Cardiac fibroblast (primary cell): ENCODE measurements at regions not wholly inside any gene's neighbourhood (a gene's known extent, or its start where the extent isn't known, plus 50 kb on each side); places are given as distances from the start of the nearest gene placed in this dataset.
A peak's percentile ranks its signal among the peaks of the same experiment; 100 is the strongest.

Source experiments
- DNase-seq, 2 donors: peaks; one replicate each; pipeline versions ENCODE4 v3.0.0 to v3.0.0-alpha.2; 2010; ENCODE audit warnings: low read depth in 2 of 2
- H3K4me3 ChIP-seq, 2 donors: replicated peaks in 1 of 2; 1 replicate in 1 of 2; 2 replicates in 1 of 2; pipeline ENCODE4 v1.5.1; 2011; ENCODE audit warnings: low read depth in 2 of 2, low read length in 2 of 2, mild to moderate bottlenecking in 2 of 2, moderate library complexity in 1 of 2
- TF ChIP-seq, protein P1 (sequence below): IDR thresholded peaks from one replicate; pipeline ENCODE4 v1.5.1; 2011; ENCODE audit warnings: low read depth, mild to moderate bottlenecking, low read length, inconsistent platforms

DNA sequence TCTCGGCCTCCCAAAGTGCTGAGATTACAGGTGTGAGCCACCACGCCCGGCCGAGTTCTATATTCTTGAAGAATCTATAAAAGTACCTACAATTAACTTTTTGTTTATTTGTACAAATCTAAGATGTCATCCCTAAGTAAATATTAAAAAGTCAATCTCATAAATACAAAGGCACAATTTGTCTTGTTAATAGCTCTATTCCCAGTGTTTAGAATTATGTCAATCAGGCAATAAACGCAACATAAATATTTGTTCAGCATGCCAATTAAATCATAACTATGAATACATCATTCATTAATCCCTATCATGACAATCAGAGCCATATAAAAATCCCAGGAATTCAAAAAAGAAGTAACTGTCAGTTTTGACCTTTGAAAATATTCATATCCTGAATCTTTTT lies 68.9 kb upstream of the CDH18 start:
- TF ChIP-seq, protein P1, sequence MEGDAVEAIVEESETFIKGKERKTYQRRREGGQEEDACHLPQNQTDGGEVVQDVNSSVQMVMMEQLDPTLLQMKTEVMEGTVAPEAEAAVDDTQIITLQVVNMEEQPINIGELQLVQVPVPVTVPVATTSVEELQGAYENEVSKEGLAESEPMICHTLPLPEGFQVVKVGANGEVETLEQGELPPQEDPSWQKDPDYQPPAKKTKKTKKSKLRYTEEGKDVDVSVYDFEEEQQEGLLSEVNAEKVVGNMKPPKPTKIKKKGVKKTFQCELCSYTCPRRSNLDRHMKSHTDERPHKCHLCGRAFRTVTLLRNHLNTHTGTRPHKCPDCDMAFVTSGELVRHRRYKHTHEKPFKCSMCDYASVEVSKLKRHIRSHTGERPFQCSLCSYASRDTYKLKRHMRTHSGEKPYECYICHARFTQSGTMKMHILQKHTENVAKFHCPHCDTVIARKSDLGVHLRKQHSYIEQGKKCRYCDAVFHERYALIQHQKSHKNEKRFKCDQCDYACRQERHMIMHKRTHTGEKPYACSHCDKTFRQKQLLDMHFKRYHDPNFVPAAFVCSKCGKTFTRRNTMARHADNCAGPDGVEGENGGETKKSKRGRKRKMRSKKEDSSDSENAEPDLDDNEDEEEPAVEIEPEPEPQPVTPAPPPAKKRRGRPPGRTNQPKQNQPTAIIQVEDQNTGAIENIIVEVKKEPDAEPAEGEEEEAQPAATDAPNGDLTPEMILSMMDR, result no peak
- H3K4me3 ChIP-seq, result no peak overlapping the region
- no peak for DNase-seq

DNA sequence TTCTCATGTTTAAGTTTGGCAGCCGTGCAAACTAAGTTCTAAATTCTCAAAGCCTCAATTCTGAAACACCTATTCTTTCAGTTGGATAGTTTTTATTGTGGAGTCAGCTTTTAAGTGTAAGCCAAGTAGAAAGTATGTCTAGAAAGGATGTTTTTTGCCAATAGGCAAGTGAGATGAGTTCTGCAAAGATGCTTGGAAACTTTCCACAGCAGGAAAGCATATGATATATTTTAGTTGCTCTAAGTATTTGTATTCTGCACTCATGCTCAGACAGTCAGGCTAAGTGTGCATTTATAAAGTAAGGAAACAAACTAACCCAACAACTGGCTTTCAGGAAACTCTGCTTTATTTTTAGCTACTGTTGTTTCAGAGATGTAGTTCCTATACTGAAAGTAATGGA lies 67.3 kb upstream of the CDH18 start:
- TF ChIP-seq, protein P1, result no peak
- H3K4me3 ChIP-seq, result no peak overlapping the region
- no peak for DNase-seq

DNA sequence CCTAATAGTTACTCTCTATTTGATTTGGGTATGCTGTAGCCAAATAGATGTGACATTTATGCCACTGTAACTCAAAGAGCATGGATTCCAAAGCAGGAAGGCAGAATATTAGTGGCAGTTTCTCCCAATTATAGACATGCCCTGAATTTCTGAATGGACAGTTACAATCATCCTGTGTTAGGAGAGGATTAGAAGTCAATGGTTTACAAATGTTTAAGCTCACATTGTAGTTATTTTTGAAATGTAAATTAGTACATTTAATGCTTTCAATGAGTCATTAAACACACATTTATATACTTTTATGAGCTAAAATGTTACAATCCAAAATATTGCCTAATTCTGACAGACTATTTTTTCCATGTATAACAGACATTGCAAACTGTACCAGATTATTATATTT lies 62.3 kb upstream of the CDH18 start:
- no peak overlapping the region for H3K4me3 ChIP-seq
- TF ChIP-seq, protein P1, result no peak
- no peak for DNase-seq

DNA sequence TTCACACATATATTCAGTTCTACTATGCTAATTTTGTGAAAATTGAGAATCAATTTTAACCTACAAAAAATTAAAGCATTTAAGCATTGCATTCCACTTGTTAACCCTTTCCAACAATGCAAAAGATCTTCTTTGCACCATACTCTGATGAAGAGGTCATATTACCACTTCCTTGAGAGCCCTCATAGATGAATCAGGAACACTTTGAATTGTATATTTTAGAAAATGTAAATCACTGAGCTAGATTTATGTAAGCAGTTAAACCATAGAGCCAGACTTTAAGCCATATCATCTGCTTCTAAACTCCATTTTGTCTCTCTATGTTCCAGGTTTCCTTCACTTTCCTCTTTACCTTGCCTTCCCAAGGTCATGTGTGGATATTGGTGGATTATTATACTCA lies 56.5 kb upstream of the CDH18 start:
- TF ChIP-seq, protein P1, result no peak
- no peak overlapping the region for H3K4me3 ChIP-seq
- no peak for DNase-seq

DNA sequence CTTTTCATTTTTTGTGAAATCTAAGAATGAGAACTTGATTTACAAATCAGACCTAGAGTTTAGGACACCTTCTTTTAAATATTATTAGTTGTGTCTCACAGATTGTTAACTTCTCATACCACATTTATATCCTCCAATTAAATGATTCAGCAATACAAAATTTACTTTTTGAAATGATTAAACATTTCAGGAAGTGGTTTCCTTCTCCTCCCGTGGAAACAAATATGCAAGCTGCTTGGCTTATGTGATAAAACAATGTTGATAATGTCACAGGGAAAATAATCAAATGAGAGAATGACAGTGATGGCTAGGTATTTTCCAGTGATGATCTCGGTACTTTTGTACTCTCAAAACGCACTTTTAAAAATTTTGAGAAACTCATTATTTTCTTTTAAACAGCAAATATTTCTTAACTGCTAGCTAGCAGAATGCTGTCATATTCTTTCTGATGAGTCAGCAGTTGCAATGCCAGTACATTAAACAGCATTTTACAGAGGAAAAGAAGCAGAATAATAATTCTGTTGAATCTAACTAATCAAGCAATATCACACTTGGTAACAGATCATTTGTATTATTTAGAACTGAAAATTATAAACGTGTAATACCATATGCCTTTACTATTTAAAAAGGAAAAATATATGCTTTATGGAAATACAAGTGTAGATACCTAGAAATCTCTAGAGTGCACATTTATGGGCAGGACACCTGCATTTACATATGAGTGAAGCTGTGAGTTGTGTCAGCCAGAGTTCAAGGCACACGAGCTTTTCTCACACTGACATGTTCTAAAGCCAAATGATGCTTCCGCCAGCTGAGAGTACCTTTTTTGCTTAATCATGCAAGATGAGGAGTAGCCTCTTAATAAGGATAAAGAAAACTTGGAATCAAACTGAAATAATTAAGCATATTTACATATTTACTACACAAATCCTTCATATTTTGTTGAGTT lies 53.6 kb upstream of the CDH18 start:
- TF ChIP-seq, protein P1, result no peak
- no peak overlapping the region for H3K4me3 ChIP-seq
- DNase-seq, result peak; percentile 5 to 9

DNA sequence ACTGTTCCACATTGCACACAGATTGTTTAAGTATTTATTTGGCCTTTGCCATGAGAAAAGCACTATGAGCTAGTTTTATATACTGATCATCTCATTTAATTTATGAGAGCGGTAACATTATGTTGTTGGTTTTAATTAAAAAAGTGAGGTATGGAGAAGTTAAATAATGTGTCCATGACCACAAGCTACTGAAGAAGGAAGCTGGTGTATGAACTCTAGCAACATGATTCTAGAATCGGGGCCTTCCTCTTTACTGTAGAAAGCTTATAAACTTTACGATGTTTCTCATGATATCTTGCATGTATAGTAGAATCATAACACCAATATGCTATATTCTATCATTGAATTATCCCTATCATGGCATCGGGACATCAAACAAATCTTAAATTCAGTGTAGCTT lies 52.9 kb upstream of the CDH18 start:
- TF ChIP-seq, protein P1, result no peak

More for the DNA sequence above, 52.9 kb upstream of the CDH18 start:
- DNase-seq, result no peak
- H3K4me3 ChIP-seq, result no peak overlapping the region
